ENCODE measurements at regions not wholly inside any gene's neighbourhood (a gene's known extent, or its start where the extent isn't known, plus 50 kb on each side); places are given as distances from the start of the nearest gene placed in this dataset.
A peak's percentile ranks its signal among the peaks of the same experiment; 100 is the strongest.

DNA sequence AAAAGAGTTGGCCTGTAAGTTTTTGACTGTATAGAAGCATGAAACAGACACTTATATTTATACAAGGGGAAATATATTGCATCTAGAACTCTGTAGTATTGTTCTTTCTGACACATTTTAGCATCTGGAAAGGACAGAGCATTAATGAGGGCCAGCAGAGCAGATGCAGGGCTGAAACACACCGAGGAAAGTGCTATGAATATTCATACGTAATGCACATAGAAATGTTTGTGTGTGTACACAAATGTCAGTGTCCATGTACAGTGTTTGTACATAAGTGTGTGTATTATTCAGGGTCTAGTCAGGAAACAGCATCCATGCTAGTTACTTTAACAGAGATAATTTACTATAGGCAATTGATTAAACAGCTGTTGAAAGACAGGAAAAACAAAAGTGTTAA is 146.5 kb upstream of the DTNBP1 start:
- Histone ChIP-seq H3K4me3 (ENCODE audit: low read depth, low read length) (no peak overlapping the region), H3K9me3 (ENCODE audit: control insufficient read depth, insufficient read depth, low read depth, low read length) (no peaks in the 10 kb centered on the region), H3K36me3 (ENCODE audit: control insufficient read depth in 2 of 2, insufficient read depth in 1 of 2, low read length in 2 of 2) (no peaks in the 10 kb centered on the region), H3K27ac (ENCODE audit: extremely low read depth, low read depth, low read length) (no peak overlapping the region), H3K4me1 (ENCODE audit: control insufficient read depth, insufficient read depth, low read length) (no peaks in the 10 kb centered on the region)
- ChIA-PET CTCF (no interaction called here), POLR2A (no interaction called here)
- TF ChIP-seq, protein P1, sequence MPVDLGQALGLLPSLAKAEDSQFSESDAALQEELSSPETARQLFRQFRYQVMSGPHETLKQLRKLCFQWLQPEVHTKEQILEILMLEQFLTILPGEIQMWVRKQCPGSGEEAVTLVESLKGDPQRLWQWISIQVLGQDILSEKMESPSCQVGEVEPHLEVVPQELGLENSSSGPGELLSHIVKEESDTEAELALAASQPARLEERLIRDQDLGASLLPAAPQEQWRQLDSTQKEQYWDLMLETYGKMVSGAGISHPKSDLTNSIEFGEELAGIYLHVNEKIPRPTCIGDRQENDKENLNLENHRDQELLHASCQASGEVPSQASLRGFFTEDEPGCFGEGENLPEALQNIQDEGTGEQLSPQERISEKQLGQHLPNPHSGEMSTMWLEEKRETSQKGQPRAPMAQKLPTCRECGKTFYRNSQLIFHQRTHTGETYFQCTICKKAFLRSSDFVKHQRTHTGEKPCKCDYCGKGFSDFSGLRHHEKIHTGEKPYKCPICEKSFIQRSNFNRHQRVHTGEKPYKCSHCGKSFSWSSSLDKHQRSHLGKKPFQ (tag by site-specific recombination; IDR thresholded peaks at IDR 0.05): no peak
- TF ChIP-seq, protein P2, sequence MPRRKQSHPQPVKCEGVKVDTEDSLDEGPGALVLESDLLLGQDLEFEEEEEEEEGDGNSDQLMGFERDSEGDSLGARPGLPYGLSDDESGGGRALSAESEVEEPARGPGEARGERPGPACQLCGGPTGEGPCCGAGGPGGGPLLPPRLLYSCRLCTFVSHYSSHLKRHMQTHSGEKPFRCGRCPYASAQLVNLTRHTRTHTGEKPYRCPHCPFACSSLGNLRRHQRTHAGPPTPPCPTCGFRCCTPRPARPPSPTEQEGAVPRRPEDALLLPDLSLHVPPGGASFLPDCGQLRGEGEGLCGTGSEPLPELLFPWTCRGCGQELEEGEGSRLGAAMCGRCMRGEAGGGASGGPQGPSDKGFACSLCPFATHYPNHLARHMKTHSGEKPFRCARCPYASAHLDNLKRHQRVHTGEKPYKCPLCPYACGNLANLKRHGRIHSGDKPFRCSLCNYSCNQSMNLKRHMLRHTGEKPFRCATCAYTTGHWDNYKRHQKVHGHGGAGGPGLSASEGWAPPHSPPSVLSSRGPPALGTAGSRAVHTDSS (tag by site-specific recombination; IDR thresholded peaks at IDR 0.05): no peak
- TF ChIP-seq, protein P3, sequence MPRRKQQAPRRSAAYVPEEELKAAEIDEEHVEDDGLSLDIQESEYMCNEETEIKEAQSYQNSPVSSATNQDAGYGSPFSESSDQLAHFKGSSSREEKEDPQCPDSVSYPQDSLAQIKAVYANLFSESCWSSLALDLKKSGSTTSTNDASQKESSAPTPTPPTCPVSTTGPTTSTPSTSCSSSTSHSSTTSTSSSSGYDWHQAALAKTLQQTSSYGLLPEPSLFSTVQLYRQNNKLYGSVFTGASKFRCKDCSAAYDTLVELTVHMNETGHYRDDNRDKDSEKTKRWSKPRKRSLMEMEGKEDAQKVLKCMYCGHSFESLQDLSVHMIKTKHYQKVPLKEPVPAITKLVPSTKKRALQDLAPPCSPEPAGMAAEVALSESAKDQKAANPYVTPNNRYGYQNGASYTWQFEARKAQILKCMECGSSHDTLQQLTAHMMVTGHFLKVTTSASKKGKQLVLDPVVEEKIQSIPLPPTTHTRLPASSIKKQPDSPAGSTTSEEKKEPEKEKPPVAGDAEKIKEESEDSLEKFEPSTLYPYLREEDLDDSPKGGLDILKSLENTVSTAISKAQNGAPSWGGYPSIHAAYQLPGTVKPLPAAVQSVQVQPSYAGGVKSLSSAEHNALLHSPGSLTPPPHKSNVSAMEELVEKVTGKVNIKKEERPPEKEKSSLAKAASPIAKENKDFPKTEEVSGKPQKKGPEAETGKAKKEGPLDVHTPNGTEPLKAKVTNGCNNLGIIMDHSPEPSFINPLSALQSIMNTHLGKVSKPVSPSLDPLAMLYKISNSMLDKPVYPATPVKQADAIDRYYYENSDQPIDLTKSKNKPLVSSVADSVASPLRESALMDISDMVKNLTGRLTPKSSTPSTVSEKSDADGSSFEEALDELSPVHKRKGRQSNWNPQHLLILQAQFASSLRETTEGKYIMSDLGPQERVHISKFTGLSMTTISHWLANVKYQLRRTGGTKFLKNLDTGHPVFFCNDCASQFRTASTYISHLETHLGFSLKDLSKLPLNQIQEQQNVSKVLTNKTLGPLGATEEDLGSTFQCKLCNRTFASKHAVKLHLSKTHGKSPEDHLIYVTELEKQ (tag by site-specific recombination; IDR thresholded peaks at IDR 0.05; ENCODE audit: borderline replicate concordance): no peak
- TF ChIP-seq ZNF785 (tag by site-specific recombination; IDR thresholded peaks at IDR 0.05): no peak

DNA sequence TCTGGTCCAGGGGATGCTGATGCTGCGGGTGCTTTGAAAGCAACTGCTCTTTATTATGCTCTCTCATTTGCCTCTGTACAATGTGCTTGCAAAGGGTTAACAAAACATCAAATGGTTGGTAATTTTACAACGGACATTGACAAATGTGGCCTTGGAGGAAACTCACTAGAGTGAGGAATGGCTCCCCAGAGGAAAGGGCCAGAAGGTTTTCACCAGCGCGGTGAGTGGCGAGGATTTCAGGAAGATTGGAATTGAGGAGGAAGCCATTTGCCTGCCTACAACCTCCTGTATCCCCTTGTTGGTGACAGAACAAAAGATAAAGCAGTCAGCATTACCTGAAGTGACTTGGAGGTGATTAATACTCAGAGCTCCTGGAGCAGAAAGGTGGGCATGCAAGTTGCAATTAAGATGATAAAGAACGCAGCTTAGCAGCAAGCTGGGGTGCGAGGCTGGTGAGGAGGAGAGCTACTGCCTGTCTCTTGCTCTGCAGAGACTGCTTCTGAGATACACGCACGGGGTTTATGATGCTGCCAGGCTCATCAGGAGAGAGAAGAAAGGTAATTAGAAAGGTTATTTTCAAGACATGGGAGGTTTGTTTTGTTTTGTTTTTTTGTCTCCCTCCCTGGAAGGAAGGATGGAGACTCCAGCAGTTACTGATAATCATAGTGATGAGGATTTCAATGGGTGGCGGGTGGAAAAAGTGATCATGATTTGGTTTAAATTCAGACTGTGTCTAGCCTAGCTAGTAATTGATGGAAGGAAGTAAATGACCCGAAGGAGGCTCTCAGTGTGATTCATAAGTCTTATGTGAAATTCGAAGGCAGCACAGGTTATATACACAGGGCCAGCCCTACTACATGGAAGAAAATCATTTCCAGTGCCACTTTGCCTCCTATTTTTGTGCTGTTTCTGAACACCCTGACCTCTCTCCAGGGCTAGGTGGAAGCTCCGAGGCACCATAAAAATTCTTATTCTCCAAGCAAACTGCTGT is 141.6 kb upstream of the DTNBP1 start:
- Histone ChIP-seq H3K4me3 (ENCODE audit: low read depth, low read length) (no peak overlapping the region), H3K9me3 (ENCODE audit: control insufficient read depth, insufficient read depth, low read depth, low read length) (no peaks in the 10 kb centered on the region), H3K27ac (ENCODE audit: extremely low read depth, low read depth, low read length) (no peak overlapping the region), H3K4me1 (ENCODE audit: control insufficient read depth, insufficient read depth, low read length) (0 out of 2 replicates have a peak, but pooled peaks cover 2% of the 10 kb centered on the region), H3K36me3 (ENCODE audit: control insufficient read depth in 2 of 2, insufficient read depth in 1 of 2, low read length in 2 of 2) (no peaks in the 10 kb centered on the region)
- CTCF ChIA-PET: no interaction called here
- POLR2A ChIA-PET: no interaction called here
- no peak for TF ChIP-seq TCF7L2 (IDR thresholded peaks at IDR 0.05; ENCODE audit: borderline replicate concordance, low read depth, low read length)
- TF ChIP-seq ZBTB17 (tag by site-specific recombination; IDR thresholded peaks at IDR 0.05): 0 out of 2 replicates have a peak, but pooled peaks have one; percentile 18

DNA sequence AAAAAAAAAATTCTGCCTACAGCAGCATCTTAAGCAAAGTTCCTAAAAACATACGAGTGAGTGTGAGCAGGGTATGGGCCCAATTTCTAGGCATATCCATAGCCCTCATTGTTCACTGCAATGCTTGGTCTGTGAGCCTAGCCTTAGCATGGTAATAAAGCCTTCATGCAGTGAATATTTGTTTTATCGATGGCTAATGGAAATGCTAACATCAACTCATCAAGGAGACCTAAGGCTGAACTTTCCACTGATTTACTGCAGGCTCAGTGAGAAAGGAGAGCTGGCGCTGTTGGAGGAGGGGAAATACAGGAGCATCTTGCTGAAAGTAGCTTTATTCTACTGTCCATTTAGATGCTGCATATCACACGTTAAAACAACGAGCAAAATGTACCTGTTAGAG is 139.6 kb upstream of the DTNBP1 start:
- Histone ChIP-seq H3K27ac (ENCODE audit: extremely low read depth, low read depth, low read length) (no peak overlapping the region), H3K4me3 (ENCODE audit: low read depth, low read length) (no peak overlapping the region), H3K9me3 (ENCODE audit: control insufficient read depth, insufficient read depth, low read depth, low read length) (no peaks in the 10 kb centered on the region), H3K4me1 (ENCODE audit: control insufficient read depth, insufficient read depth, low read length) (0 out of 2 replicates have a peak, but pooled peaks cover 2% of the 10 kb centered on the region), H3K36me3 (ENCODE audit: control insufficient read depth in 2 of 2, insufficient read depth in 1 of 2, low read length in 2 of 2) (no peaks in the 10 kb centered on the region)
- ChIA-PET POLR2A (no interaction called here), CTCF (no interaction called here)
- no peak for TF ChIP-seq ZNF404 (tag by site-specific recombination; IDR thresholded peaks at IDR 0.05)
- TF ChIP-seq, protein P4, sequence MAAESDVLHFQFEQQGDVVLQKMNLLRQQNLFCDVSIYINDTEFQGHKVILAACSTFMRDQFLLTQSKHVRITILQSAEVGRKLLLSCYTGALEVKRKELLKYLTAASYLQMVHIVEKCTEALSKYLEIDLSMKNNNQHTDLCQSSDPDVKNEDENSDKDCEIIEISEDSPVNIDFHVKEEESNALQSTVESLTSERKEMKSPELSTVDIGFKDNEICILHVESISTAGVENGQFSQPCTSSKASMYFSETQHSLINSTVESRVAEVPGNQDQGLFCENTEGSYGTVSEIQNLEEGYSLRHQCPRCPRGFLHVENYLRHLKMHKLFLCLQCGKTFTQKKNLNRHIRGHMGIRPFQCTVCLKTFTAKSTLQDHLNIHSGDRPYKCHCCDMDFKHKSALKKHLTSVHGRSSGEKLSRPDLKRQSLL (tag by site-specific recombination; IDR thresholded peaks at IDR 0.05): no peak
- no peak for TF ChIP-seq ZNF239 (tag by site-specific recombination; IDR thresholded peaks at IDR 0.05)
- TF ChIP-seq, protein P5, sequence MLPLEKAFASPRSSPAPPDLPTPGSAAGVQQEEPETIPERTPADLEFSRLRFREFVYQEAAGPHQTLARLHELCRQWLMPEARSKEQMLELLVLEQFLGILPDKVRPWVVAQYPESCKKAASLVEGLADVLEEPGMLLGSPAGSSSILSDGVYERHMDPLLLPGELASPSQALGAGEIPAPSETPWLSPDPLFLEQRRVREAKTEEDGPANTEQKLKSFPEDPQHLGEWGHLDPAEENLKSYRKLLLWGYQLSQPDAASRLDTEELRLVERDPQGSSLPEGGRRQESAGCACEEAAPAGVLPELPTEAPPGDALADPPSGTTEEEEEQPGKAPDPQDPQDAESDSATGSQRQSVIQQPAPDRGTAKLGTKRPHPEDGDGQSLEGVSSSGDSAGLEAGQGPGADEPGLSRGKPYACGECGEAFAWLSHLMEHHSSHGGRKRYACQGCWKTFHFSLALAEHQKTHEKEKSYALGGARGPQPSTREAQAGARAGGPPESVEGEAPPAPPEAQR (tag by site-specific recombination; IDR thresholded peaks at IDR 0.05): no peak
- no peak for TF ChIP-seq ZBTB7A (tag by site-specific recombination; IDR thresholded peaks at IDR 0.05; ENCODE audit: low read depth)
- TF ChIP-seq ZBTB8A (tag by site-specific recombination; IDR thresholded peaks at IDR 0.05): no peak
- no peak for TF ChIP-seq ZEB2 (tag by site-specific recombination; IDR thresholded peaks at IDR 0.05)
- TF ChIP-seq ZNF664 (tag by site-specific recombination; IDR thresholded peaks at IDR 0.05): no peak
